AG09309 (cell line): ENCODE measurements at regions not wholly inside any gene's neighbourhood (a gene's known extent, or its start where the extent isn't known, plus 50 kb on each side); places are given as distances from the start of the nearest gene placed in this dataset.

Experiments used
- DNase-seq: peaks from one replicate; pipeline ENCODE4 v3.0.0-alpha.2; 2010; ENCODE audit warnings: low read depth
- H3K4me3 ChIP-seq: 2 replicates; pipeline ENCODE4 v1.5.1; 2011; ENCODE audit warnings: mild to moderate bottlenecking, low read depth, low read length, moderate library complexity; ENCODE audit not compliant: control insufficient read depth
- CTCF ChIP-seq: IDR thresholded peaks from 2 replicates; pipeline ENCODE4 v1.5.1; 2011; ENCODE audit warnings: mild to moderate bottlenecking, low read depth, low read length, inconsistent platforms; ENCODE audit not compliant: insufficient read depth, control insufficient read depth; ENCODE audit errors: missing control alignments

- no peak for DNase-seq
- H3K4me3 ChIP-seq: no peak overlapping the region
- TF ChIP-seq CTCF: no peak
Measured at GRCh38 chr13:58254943-58255342, 623.4 kb downstream of the PCDH17 start.

GRCh38 chr13:58266271-58266670 is 634.7 kb downstream of the PCDH17 start:
- TF ChIP-seq CTCF: no peak
- no peak overlapping the region for H3K4me3 ChIP-seq
- DNase-seq: no peak

- H3K4me3 ChIP-seq: no peak overlapping the region
- no peak for TF ChIP-seq CTCF
- DNase-seq: no peak
Measured at GRCh38 chr13:58298556-58299135, 667.1 kb downstream of the PCDH17 start.

GRCh38 chr13:58300224-58300623 is 668.7 kb downstream of the PCDH17 start:
- TF ChIP-seq CTCF: no peak
- DNase-seq: no peak
- no peak overlapping the region for H3K4me3 ChIP-seq

GRCh38 chr13:58300974-58301681 is 669.6 kb downstream of the PCDH17 start:
- no peak overlapping the region for H3K4me3 ChIP-seq
- TF ChIP-seq CTCF: no peak
- DNase-seq: no peak

GRCh38 chr13:58302349-58302748 is 670.8 kb downstream of the PCDH17 start:
- no peak for DNase-seq
- H3K4me3 ChIP-seq: no peak overlapping the region
- no peak for TF ChIP-seq CTCF
